Type B pancreatic cell (in vitro differentiated cells): ENCODE measurements at regions not wholly inside any gene's neighbourhood (a gene's known extent, or its start where the extent isn't known, plus 50 kb on each side); places are given as distances from the start of the nearest gene placed in this dataset.

ENCODE experiments used
- DNase-seq: peaks from one replicate; pipeline ENCODE4 v3.0.0; 2021; ENCODE audit warnings: mixed read lengths; ENCODE audit not compliant: unreplicated experiment; ENCODE audit errors: extremely low spot score
- H3K27ac Mint-ChIP-seq: 2 replicates; pipeline ENCODE4 v1.8.0; 2021; ENCODE audit warnings: mild to moderate bottlenecking, mixed read lengths
- H3K27me3 Mint-ChIP-seq: 2 replicates; pipeline ENCODE4 v1.8.0; 2021; ENCODE audit warnings: mixed read lengths
- H3K36me3 Mint-ChIP-seq: 2 replicates; pipeline ENCODE4 v1.8.0; 2021; ENCODE audit warnings: mixed read lengths
- H3K4me1 Mint-ChIP-seq: one replicate; pipeline ENCODE4 v1.8.0; 2021; ENCODE audit warnings: mixed read lengths; ENCODE audit not compliant: unreplicated experiment
- H3K4me3 Mint-ChIP-seq: 2 replicates; pipeline ENCODE4 v1.8.0; 2021; ENCODE audit warnings: mild to moderate bottlenecking, mixed read lengths
- H3K9me3 Mint-ChIP-seq: 2 replicates; pipeline ENCODE4 v1.8.0; 2021; ENCODE audit warnings: mixed read lengths
- TF ChIP-seq, protein P1 (sequence below): fragments of 200-600 bp; sonication (generic); conservative IDR thresholded peaks from 2 replicates; pipeline ENCODE4 v1.5.0; 2021; ENCODE audit warnings: antibody characterized with exemption, mild to moderate bottlenecking

DNA sequence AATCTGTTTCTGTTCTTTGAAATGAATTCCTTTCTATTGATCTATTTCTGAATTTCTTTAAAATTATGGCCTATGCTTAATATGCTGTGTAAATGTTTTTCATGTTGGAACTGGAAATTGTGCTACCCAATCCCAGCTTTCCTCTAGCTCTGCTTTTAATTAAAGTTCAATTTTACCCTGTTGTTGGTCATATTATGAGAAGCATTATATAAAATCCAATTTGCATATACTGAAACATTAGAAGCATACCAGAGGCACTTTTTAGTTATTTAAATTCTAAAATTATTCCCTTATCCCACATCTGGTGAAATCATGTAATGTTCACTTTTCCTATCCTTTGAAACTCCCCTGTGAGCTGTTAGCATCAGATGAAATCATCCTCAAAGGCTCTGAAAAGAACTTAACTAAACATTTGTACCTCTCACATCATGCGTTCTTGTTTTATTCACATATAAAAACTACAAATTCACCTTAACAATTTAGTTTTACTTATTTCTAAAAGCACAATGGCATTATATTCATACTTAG is 160.6 kb upstream of the COL21A1 start:
- no peak overlapping the region for H3K4me3 Mint-ChIP-seq
- peaks cover 7% of the 10 kb centered on the region for H3K4me1 Mint-ChIP-seq
- no peak for DNase-seq
- TF ChIP-seq, protein P1, sequence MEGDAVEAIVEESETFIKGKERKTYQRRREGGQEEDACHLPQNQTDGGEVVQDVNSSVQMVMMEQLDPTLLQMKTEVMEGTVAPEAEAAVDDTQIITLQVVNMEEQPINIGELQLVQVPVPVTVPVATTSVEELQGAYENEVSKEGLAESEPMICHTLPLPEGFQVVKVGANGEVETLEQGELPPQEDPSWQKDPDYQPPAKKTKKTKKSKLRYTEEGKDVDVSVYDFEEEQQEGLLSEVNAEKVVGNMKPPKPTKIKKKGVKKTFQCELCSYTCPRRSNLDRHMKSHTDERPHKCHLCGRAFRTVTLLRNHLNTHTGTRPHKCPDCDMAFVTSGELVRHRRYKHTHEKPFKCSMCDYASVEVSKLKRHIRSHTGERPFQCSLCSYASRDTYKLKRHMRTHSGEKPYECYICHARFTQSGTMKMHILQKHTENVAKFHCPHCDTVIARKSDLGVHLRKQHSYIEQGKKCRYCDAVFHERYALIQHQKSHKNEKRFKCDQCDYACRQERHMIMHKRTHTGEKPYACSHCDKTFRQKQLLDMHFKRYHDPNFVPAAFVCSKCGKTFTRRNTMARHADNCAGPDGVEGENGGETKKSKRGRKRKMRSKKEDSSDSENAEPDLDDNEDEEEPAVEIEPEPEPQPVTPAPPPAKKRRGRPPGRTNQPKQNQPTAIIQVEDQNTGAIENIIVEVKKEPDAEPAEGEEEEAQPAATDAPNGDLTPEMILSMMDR, result no peak
- H3K27me3 Mint-ChIP-seq, result no peaks in the 10 kb centered on the region
- H3K9me3 Mint-ChIP-seq, result no peaks in the 10 kb centered on the region
- H3K27ac Mint-ChIP-seq, result no peak overlapping the region
- H3K36me3 Mint-ChIP-seq, result no peaks in the 10 kb centered on the region

DNA sequence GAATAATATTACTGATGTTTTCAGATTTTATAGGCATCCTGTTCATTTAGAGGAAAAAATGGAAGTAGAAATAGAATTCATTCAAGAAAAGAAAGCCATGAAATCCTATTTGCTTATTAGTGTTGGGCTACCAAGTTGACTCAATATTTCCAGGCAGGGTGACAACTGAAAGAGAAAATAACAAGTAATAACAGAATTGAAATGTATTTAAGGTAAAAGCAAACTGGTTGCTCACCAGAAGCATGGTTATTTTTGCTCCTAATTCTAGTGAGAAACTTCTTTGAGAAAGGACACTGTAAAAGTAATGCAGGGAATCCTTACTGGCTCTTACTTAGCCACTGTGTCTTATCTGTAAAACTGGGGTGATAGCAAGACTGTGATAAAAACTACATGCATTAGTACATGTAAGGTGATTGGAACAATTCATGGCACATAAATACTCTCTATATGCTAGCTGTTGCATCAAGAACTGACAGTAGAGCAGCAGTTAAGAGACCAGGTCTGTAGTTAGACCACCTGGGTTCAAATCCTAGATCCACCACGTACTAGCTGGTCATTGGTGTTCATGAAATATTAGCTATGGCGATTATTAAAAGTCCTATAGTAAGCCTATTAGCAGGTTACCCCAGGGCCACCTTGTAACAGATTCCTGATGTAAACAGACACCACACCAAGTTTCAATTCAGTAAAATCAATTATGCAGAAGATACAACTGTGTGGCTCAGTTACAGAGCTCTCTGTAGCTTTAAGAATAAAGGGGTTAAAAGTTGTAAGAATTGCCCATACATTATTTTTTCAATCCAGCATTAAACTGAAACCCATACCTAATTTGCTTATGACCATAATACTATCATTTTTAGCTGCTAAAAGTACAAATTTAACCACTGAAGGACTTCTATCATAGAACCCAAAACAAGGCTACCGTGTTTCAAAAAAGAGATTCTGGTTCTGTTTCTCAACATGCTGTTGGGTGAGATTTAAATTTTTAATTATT is 159.2 kb upstream of the COL21A1 start:
- H3K4me1 Mint-ChIP-seq, result peaks cover 7% of the 10 kb centered on the region
- no peak for DNase-seq

DNA sequence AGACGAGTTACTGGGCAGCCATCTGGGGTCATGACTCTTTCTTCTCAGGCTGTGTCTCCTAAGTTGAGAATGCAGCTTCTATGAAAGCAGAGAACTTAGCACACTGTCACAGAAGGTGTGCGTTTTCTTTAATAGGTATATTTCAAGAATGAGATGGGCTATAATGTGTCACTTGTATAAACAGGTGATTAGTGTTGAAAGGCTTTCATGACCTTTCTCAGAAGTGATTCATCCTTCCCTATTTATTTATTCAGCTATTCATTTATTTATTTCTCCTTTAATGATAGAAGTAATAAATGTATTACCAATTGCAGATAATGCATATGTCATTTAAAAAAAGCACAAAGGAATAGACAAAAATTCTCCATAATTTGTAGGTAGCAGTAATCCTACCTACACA is 157.2 kb upstream of the COL21A1 start:
- peaks cover 7% of the 10 kb centered on the region for H3K4me1 Mint-ChIP-seq
- H3K27me3 Mint-ChIP-seq, result no peaks in the 10 kb centered on the region
- H3K4me3 Mint-ChIP-seq, result no peak overlapping the region
- DNase-seq, result no peak
- H3K27ac Mint-ChIP-seq, result no peak overlapping the region
- TF ChIP-seq, protein P1, result no peak
- peaks cover 3% of the 10 kb centered on the region for H3K36me3 Mint-ChIP-seq
- peaks cover 4% of the 10 kb centered on the region for H3K9me3 Mint-ChIP-seq

More for the DNA sequence above, 159.2 kb upstream of the COL21A1 start:
- Mint-ChIP-seq H3K9me3 (peaks cover 4% of the 10 kb centered on the region), H3K36me3 (peaks cover 3% of the 10 kb centered on the region), H3K27me3 (no peaks in the 10 kb centered on the region), H3K27ac (no peak overlapping the region), H3K4me3 (no peak overlapping the region)
- TF ChIP-seq, protein P1, result no peak

DNA sequence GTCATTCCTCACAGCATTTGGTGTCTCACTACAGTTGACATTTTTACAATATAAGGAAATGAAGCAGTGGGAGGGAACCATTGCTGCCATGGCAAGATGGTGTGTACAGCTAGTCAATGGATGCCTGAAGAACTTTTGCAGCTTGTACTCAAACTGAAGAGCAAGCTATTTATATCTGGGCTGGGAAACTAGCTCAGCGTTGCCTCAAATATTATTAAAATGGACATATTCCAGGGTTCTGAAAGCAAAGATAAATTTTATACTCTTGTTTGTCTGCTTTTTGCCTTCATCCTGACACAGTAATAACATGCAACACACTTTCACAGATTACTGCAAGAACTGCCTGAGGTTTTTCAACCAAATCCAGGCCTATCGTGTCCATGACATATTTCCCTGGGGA is 156.4 kb upstream of the COL21A1 start:
- peaks cover 3% of the 10 kb centered on the region for H3K36me3 Mint-ChIP-seq
- H3K4me3 Mint-ChIP-seq, result no peak overlapping the region
- no peaks in the 10 kb centered on the region for H3K27me3 Mint-ChIP-seq
- no peak overlapping the region for H3K27ac Mint-ChIP-seq
- TF ChIP-seq, protein P1, result no peak
- DNase-seq, result no peak
- peaks cover 11% of the 10 kb centered on the region for H3K4me1 Mint-ChIP-seq
- peaks cover 4% of the 10 kb centered on the region for H3K9me3 Mint-ChIP-seq

DNA sequence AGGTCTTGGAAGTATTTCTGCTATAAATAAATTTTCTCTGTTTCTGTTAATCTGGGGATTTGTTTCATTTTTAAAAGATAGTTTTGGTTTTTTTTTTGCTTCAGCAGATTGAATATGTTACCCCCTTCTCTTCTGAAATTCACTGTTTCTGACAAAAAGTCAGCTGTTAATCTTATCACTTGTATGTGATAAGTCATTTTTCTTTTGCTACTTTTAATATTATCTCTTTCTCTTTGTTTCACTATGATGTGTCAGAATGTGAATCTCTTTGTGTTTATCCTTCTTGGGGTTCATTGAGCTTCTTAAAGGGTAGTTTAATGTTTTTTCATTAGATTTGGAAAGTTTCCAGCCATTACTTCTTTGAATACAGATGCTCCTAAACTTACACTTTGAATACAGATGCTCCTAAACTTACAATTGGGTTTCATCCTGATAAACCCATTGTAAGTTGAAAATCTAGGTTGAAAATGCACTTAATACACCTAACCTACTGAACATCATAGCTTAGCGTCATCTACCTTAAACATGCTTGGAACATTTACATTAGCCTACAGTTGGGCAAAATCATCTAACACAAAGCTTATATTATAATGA is 154.2 kb upstream of the COL21A1 start:
- Mint-ChIP-seq H3K27me3 (no peaks in the 10 kb centered on the region), H3K4me1 (peaks cover 13% of the 10 kb centered on the region), H3K27ac (no peak overlapping the region), H3K36me3 (peaks cover 3% of the 10 kb centered on the region), H3K9me3 (peaks cover 4% of the 10 kb centered on the region), H3K4me3 (no peak overlapping the region)
- DNase-seq, result no peak
- TF ChIP-seq, protein P1, result no peak
